ENCODE measurements at regions not wholly inside any gene's neighbourhood (a gene's known extent, or its start where the extent isn't known, plus 50 kb on each side); places are given as distances from the start of the nearest gene placed in this dataset.

DNA sequence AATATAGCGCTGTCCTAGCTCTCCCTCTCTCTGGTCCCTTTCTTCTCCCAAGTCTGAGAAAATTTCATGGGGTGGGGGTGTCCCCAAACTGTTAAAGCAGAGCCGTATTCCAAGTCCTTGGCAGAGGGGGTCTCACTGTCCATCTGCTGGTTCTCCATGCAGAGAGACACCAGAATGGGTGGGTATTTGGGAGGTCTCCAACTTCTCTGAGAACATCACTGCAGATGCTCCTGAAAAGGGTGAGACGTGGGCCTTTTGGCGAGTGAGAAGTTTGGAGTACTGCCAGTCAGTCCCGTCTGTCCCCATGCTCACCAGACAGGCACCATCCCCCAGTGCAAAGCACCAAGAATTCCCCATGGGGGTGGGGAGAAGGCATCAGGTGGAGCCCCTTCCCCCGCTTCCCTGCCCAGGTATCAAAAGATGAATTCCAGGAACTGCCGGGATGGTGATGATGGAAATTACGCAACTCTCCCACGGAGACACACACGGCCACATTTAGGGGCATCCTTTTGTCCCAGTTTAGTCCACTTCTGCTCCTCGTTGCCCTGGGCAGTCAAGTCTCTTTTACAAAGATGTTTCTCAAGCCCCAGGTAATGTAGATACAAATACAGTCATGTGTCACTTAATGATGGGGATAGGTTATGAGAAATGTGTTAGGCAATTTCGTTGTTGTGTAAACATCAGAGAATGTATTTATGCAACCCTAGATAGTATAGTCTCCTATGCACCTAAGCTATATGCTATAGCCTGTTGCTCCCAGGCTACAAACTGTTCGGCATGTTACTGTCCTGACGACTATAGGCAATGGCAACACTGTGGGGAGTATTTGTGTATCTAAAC is 73.4 kb upstream of the SRSF6 start:
- DNase-seq (ENCODE audit: low read depth, low spot score) (no peak), FAIRE-seq (no peak), ATAC-seq (no peak)
- H3K79me2 ChIP-seq (ENCODE audit: control insufficient read depth, insufficient read depth, low read length) = no peaks in the 10 kb centered on the region
- RAD21 ChIA-PET (ENCODE audit: unreplicated experiment) = no interaction called here
- no peak overlapping the region for H3K9ac ChIP-seq (ENCODE audit: control insufficient read depth, insufficient read depth, low read length)
- no TSS peak for BruUV-seq (replicated peaks)
- H3K4me3 ChIP-seq = no peak overlapping the region
- no peaks in the 10 kb centered on the region for H3K27me3 ChIP-seq (replicated peaks in 1 of 2; ENCODE audit: control insufficient read depth in 2 of 2, insufficient read depth in 2 of 2, low read length in 1 of 2)
- no peak overlapping the region for H2AFZ ChIP-seq (ENCODE audit: control insufficient read depth, low read depth, low read length)
- H3K36me3 ChIP-seq (ENCODE audit: control insufficient read depth in 2 of 2, insufficient read depth in 2 of 2, low read length in 1 of 2) = no peaks in the 10 kb centered on the region
- 50% methylated on average over 14 of the region's 14 CpGs for WGBS (ENCODE audit: insufficient coverage, insufficient replicate concordance, low lambda C conversion rate, missing lambda C conversion rate)
- POLR2A ChIA-PET = no interaction called here
- TF ChIP-seq, protein P1, sequence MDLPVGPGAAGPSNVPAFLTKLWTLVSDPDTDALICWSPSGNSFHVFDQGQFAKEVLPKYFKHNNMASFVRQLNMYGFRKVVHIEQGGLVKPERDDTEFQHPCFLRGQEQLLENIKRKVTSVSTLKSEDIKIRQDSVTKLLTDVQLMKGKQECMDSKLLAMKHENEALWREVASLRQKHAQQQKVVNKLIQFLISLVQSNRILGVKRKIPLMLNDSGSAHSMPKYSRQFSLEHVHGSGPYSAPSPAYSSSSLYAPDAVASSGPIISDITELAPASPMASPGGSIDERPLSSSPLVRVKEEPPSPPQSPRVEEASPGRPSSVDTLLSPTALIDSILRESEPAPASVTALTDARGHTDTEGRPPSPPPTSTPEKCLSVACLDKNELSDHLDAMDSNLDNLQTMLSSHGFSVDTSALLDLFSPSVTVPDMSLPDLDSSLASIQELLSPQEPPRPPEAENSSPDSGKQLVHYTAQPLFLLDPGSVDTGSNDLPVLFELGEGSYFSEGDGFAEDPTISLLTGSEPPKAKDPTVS (IDR thresholded peaks at IDR 0.05; ENCODE audit: low read depth, low read length) = no peak
- no peak for TF ChIP-seq SIX5 (IDR thresholded peaks at IDR 0.05; ENCODE audit: low read depth, low read length, severe bottlenecking)
- TF ChIP-seq SMC3 (IDR thresholded peaks at IDR 0.05; ENCODE audit: borderline replicate concordance, low read length) = no peak
- TF ChIP-seq, protein P2, sequence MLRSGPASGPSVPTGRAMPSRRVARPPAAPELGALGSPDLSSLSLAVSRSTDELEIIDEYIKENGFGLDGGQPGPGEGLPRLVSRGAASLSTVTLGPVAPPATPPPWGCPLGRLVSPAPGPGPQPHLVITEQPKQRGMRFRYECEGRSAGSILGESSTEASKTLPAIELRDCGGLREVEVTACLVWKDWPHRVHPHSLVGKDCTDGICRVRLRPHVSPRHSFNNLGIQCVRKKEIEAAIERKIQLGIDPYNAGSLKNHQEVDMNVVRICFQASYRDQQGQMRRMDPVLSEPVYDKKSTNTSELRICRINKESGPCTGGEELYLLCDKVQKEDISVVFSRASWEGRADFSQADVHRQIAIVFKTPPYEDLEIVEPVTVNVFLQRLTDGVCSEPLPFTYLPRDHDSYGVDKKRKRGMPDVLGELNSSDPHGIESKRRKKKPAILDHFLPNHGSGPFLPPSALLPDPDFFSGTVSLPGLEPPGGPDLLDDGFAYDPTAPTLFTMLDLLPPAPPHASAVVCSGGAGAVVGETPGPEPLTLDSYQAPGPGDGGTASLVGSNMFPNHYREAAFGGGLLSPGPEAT (IDR thresholded peaks at IDR 0.05; ENCODE audit: low read depth) = no peak
- no peak for TF ChIP-seq LARP7 (IDR thresholded peaks at IDR 0.05)
- no peaks in the 10 kb centered on the region for H3K4me1 ChIP-seq (ENCODE audit: control insufficient read depth, insufficient read depth, low read length)
- intact Hi-C loops (cut with micrococcal nuclease; ENCODE audit: unreplicated experiment) = no loop called here
- no peaks in the 10 kb centered on the region for H4K20me1 ChIP-seq (ENCODE audit: control insufficient read depth, insufficient read depth)
- no peak overlapping the region for H3K4me2 ChIP-seq (ENCODE audit: control insufficient read depth, insufficient read depth)
- in situ Hi-C loops (cut with MboI) = no loop called here
- SMC1A ChIA-PET (ENCODE audit: uncharacterized antibody, unreplicated experiment) = no interaction called here
- CTCF ChIA-PET = no interaction called here
- peaks cover 2% of the 10 kb centered on the region; the same call in 2 of the 3 replicates for H3K9me3 ChIP-seq (replicated peaks; ENCODE audit: control insufficient read depth, insufficient read depth, low read length)
- no peak overlapping the region for H3K27ac ChIP-seq (ENCODE audit: control insufficient read depth, insufficient read depth)

Measured in GM12878 (cell line).